BLaER1 (cell line): ENCODE measurements at regions not wholly inside any gene's neighbourhood (a gene's known extent, or its start where the extent isn't known, plus 50 kb on each side); places are given as distances from the start of the nearest gene placed in this dataset.

Experiments
- H3K27ac ChIP-seq: shearing (Covaris generic); formaldehyde crosslinking; 2 replicates; pipeline ENCODE4 v1.8.1; 2022
- H3K27me3 ChIP-seq: shearing (Covaris generic); formaldehyde crosslinking; 2 replicates; pipeline ENCODE4 v1.8.1; 2022
- H3K36me3 ChIP-seq: shearing (Covaris generic); formaldehyde crosslinking; 2 replicates; pipeline ENCODE4 v1.8.1; 2022
- H3K4me1 ChIP-seq: shearing (Covaris generic); formaldehyde crosslinking; 2 replicates; pipeline ENCODE4 v1.8.1; 2022
- H3K4me2 ChIP-seq: shearing (Covaris generic); formaldehyde crosslinking; 2 replicates; pipeline ENCODE4 v1.8.1; 2022
- H3K4me3 ChIP-seq: shearing (Covaris generic); formaldehyde crosslinking; 2 replicates; pipeline ENCODE4 v1.8.1; 2022
- H3K9ac ChIP-seq: shearing (Covaris generic); formaldehyde crosslinking; 2 replicates; pipeline ENCODE4 v1.8.1; 2022
- H3K9me3 ChIP-seq: shearing (Covaris generic); formaldehyde crosslinking; 2 replicates; pipeline ENCODE4 v1.8.1; 2022
- H4K20me1 ChIP-seq: shearing (Covaris generic); formaldehyde crosslinking; 2 replicates; pipeline ENCODE4 v1.8.1; 2022
- Cebpa-rat ChIP-seq: shearing (Covaris generic); IDR thresholded peaks from 2 replicates; pipeline ENCODE4 v1.8.1; 2022

DNA sequence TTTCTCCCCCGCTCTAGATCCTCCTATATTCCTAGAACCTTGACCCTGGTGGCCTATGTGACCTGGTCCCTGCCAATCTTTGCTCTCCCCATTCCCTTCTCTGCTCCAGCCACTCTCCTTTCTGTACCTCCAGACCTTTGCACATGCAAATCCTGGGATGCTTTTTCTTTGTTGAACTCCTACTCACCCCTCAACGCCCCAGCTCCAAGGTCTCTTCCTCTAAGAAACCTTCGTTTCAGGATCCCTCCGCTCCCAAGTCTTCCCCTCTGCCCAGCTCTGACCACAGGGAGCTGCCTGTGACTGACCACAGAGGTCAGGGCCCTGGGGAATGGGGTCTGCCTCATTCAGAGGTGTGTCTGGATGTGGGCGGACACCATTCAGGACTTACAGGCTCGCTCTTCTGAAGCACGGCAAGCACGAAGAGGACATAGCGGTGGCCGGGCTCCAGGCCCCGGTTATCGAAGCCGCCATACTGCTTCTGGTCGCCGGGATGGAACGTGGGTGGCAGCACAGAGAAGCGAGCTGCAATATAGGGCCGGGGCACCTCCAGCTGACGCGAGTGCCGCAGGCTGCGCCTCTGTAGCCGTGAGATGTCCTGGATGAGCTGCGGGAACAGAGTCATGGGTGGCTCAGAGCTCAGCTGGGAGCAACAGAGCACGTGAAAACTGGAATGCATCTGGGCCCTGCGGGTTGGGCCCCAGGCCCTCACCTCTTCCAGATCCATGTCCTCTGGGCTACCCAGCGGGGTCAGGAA lies 120.9 kb downstream of the PTPRS start:
- Histone ChIP-seq H3K9ac (no peak overlapping the region), H3K9me3 (no peaks in the 10 kb centered on the region), H4K20me1 (no peaks in the 10 kb centered on the region), H3K36me3 (peaks cover 77% of the 10 kb centered on the region), H3K4me1 (peaks cover 19% of the 10 kb centered on the region), H3K27ac (no peak overlapping the region), H3K4me3 (no peak overlapping the region), H3K4me2 (no peak overlapping the region), H3K27me3 (no peaks in the 10 kb centered on the region)
- TF ChIP-seq Cebpa-rat = no peak

DNA sequence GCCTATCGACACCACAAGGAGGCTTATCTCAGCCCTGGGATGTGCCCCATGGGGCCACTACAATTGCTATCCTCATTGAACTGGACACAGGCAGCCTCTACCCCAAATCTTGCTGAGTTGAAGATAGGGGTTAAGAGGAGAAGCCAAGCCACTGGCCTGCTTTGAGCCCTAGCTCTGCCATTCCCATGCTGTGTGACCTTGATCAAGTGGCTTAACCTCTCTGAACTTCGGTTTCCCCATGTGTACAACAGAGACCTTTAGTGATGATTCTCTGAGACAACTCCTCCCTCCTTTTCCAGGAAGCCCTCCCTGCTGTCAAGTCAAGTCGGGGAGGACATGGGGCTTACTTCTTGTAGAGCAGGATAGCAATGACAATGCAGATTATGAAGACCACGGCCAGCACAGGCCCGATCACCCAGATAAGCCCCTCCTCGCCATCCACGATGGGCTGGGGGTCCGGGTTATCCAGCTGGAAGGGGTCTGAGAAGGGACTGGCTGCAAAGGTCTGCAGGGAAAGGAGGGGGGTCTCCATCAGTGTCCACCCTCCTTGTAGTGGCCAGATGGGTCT lies 121.6 kb downstream of the PTPRS start:
- Histone ChIP-seq H4K20me1 (no peaks in the 10 kb centered on the region), H3K4me3 (no peak overlapping the region), H3K4me2 (no peak overlapping the region), H3K27me3 (no peaks in the 10 kb centered on the region), H3K36me3 (peaks cover 84% of the 10 kb centered on the region), H3K9me3 (no peaks in the 10 kb centered on the region), H3K27ac (no peak overlapping the region), H3K9ac (no peak overlapping the region), H3K4me1 (peaks cover 19% of the 10 kb centered on the region)
- no peak for TF ChIP-seq Cebpa-rat

DNA sequence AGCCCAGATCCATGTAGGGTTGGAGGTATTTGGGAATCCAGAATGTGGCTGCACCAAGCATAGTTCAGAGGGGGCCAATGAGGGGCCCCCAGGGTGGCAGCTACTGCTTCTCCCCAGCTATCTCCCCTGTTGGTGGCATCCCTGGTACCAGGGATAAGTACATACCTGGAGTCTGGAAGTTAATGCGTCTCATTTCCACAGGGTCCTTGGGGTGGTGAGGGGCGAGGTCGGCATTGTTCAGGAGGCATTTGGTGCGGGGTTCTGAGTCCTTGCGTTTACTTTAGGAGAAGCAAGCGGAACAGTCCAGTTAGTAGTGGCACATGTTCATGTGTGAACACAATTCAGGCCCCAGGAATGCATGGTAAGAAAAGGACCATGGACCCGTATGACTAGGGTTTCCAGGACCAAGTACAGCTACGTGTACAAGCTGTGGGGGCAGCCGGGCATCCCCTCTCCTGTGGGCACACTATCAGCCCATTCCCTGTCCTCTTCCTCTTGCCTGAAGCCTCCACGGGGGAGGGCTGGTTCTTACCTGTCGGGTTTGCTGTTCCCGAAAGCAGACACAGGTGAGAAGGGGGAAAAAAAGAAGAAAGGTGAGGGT lies 122.3 kb downstream of the PTPRS start:
- TF ChIP-seq Cebpa-rat = no peak
- Histone ChIP-seq H3K4me3 (no peak overlapping the region), H3K4me1 (peaks cover 19% of the 10 kb centered on the region), H3K27ac (no peak overlapping the region), H3K9ac (no peak overlapping the region), H3K27me3 (no peaks in the 10 kb centered on the region), H3K36me3 (peaks cover 91% of the 10 kb centered on the region), H3K4me2 (no peak overlapping the region), H3K9me3 (no peaks in the 10 kb centered on the region), H4K20me1 (no peaks in the 10 kb centered on the region)

DNA sequence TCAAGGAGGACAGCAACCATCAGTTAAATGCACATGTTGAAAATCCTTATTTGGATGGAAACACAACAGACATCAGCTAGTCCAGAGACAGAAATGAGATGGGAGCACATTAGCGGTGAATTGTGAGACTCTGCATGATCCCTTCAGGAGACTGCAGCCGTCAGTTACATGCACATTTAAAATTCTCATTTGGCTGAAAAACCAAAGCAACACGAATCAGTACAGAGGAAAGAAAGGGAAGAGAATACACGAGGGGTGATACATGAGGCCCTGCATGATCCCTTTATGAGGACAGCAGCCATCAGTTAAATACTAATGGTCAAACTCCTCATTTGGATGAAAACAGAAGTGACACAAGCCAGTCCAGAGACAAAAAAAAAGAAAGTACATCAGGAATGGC lies 123.4 kb downstream of the PTPRS start:
- no peaks in the 10 kb centered on the region for H4K20me1 ChIP-seq
- peaks cover 94% of the 10 kb centered on the region for H3K36me3 ChIP-seq
- no peak overlapping the region for H3K9ac ChIP-seq
- peak overlapping the region; percentile 91 for H3K4me2 ChIP-seq
- peak overlapping the region; percentile 68 for H3K27ac ChIP-seq
- no peak for TF ChIP-seq Cebpa-rat
- H3K4me1 ChIP-seq = peaks cover 19% of the 10 kb centered on the region
- H3K4me3 ChIP-seq = no peak overlapping the region
- no peaks in the 10 kb centered on the region for H3K27me3 ChIP-seq
- H3K9me3 ChIP-seq = no peaks in the 10 kb centered on the region

DNA sequence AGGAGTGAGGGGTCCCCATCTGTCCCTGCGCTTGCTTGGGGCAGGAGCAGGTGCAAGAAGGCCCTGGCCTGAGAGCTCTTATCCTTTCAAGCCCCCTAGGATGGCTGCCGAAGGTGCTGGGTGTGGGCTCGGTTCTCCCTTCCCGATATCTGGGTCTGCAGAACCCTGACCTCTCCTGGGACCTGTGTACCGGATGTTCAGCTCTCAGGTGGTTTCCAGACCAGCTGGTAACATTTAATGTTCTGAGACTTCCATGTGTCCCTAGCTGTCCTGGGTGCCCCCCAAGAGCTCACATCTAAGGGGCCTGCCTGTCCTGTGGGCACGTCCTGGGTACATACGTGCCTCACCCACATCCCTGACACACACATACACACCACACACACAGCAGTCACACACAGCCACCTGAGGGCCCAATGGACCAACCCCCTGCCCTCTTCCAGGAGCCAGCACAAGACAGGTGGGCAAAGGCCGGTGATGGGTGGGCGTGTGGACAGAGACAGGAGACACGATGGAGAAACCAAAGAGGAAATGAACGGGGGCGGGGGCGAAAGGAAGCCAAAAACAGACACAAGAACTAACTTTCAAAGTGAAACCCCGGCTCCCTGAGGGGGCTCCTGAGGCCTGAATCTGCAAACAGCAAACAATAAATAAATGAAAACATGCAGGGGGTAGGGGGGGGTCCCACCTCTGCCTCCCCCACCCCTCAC lies 124.3 kb downstream of the PTPRS start:
- Histone ChIP-seq H3K27ac (peak overlapping the region; percentile 68), H4K20me1 (no peaks in the 10 kb centered on the region), H3K4me1 (peaks cover 19% of the 10 kb centered on the region), H3K4me2 (peak overlapping the region; percentile 91), H3K4me3 (0 out of 2 replicates have a peak overlapping the region, but pooled peaks have one; percentile 23), H3K9me3 (peaks cover 5% of the 10 kb centered on the region), H3K36me3 (peaks cover 95% of the 10 kb centered on the region), H3K9ac (peak overlapping the region; percentile 68), H3K27me3 (no peaks in the 10 kb centered on the region)
- TF ChIP-seq Cebpa-rat = no peak

DNA sequence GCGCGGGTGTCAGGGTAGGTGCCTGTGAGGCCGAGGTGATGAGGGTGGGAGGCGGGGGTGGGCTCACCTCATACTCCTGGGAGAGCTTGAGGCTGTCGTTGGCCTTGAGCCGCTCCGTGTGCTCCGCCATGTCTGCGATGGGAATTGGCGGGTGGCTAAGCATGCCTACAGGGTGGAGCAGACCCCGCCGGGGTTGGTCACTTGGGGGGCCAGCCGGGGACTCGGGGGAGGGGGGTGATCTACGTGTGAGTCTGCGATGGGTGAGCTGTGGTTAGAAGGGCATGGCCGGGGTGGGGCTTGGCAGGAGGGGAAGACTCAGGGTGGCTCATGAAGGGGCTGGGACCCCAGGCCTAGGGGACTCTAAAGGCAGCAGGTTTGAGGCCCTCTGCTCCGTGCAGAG lies 125.2 kb downstream of the PTPRS start:
- H3K4me1 ChIP-seq = peaks cover 19% of the 10 kb centered on the region
- H3K27ac ChIP-seq = no peak overlapping the region; the same call in 1 of the 2 replicates
- no peaks in the 10 kb centered on the region for H3K27me3 ChIP-seq
- H3K36me3 ChIP-seq = peaks cover 95% of the 10 kb centered on the region
- no peak for TF ChIP-seq Cebpa-rat
- H3K9ac ChIP-seq = no peak overlapping the region
- H3K4me2 ChIP-seq = no peak overlapping the region
- H3K9me3 ChIP-seq = peaks cover 13% of the 10 kb centered on the region
- H4K20me1 ChIP-seq = no peaks in the 10 kb centered on the region
- no peak overlapping the region for H3K4me3 ChIP-seq

DNA sequence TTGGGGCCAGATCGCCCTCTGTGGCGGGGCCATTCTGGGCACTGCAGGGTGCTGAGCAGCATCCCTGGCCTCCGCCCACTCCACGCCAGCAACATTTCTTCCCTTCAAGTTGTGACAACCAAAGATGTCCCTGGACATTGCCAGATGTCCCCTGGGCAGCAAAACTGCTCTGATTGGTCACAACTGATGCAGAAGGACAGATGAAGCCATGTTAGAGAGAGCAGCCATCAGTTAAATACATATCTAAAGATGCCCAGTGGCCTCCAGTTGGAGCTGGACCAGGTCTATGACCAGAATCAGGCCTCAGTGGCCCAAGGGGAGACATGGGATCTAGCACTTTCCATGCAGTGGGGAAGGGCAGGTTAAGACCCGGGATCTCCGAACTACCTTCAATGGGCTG lies 125.7 kb downstream of the PTPRS start:
- Histone ChIP-seq H3K4me2 (no peak overlapping the region), H3K4me3 (no peak overlapping the region), H3K9me3 (peaks cover 19% of the 10 kb centered on the region), H3K27me3 (no peaks in the 10 kb centered on the region), H3K9ac (no peak overlapping the region), H3K27ac (no peak overlapping the region), H4K20me1 (no peaks in the 10 kb centered on the region), H3K36me3 (peaks cover 95% of the 10 kb centered on the region), H3K4me1 (peaks cover 19% of the 10 kb centered on the region)
- no peak for TF ChIP-seq Cebpa-rat

DNA sequence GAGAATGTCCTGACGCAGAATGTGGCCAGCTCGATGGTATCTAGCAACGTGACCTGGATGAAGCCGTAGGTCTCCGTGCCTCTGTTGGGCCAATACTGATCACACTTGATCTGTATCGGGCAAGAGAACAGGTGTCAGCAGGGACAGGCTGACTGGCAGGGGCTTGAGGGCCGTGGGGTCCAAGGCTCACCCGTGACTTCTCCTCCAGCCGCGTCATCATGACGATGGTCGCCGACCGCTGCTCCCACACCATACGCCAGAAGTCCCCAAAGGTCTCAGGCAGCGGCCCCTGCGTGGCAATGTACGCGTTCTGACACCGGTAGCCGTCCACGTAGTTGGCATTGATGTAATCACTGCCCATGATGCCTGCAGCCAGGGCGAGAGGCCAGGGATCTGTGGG lies 126.2 kb downstream of the PTPRS start:
- H4K20me1 ChIP-seq = no peaks in the 10 kb centered on the region
- peaks cover 19% of the 10 kb centered on the region for H3K4me1 ChIP-seq
- no peak overlapping the region for H3K4me2 ChIP-seq
- no peak overlapping the region for H3K27ac ChIP-seq
- H3K9me3 ChIP-seq = peaks cover 20% of the 10 kb centered on the region
- TF ChIP-seq Cebpa-rat = no peak
- no peak overlapping the region for H3K4me3 ChIP-seq
- peaks cover 95% of the 10 kb centered on the region for H3K36me3 ChIP-seq
- no peak overlapping the region for H3K9ac ChIP-seq
- H3K27me3 ChIP-seq = no peaks in the 10 kb centered on the region

DNA sequence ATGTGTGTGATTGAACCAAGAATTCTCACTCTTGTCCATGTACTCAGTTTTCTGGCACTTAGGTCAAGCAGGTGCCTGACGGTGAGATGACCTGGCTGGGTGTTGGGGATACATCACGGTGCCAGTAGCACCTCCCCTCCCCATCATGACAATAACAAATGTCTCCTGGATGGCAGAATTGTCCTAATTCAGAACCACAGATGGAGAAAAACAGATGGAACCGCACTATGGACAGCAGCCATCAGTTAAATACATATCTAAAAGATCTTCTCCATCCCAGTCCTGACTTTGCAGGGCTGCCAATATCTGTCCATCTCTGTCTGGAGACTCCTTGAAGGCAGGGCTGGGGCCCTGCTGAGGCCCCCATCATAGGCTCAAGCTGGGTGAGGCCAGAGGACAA lies 126.9 kb downstream of the PTPRS start:
- Histone ChIP-seq H3K36me3 (peaks cover 95% of the 10 kb centered on the region), H3K27me3 (no peaks in the 10 kb centered on the region), H3K9ac (no peak overlapping the region), H3K27ac (no peak overlapping the region), H4K20me1 (no peaks in the 10 kb centered on the region), H3K4me2 (no peak overlapping the region), H3K4me1 (peaks cover 19% of the 10 kb centered on the region), H3K4me3 (no peak overlapping the region), H3K9me3 (peaks cover 20% of the 10 kb centered on the region)
- no peak for TF ChIP-seq Cebpa-rat

DNA sequence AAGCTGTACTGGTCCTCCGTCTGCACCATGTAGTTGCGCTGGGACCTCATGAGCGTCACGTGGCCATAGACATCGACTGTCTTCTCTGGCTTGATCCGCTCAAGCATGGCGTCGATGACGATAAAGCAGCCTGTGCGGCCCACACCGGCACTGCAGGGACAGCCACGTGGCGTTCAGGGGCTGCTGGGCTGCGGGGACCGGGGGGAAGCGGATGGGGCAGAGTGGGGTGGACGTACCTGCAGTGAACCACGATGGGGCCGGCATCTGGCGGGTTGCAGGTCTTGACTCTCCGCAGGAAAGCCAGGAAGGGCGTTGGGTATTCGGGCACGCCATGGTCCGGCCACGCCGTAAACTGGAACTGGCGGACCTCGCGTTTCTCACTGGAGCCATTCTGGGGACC lies 128.5 kb downstream of the PTPRS start:
- H3K27me3 ChIP-seq = no peaks in the 10 kb centered on the region

More for the DNA sequence above, 128.5 kb downstream of the PTPRS start:
- no peak for TF ChIP-seq Cebpa-rat
- no peak overlapping the region for H3K4me3 ChIP-seq
- peaks cover 15% of the 10 kb centered on the region for H3K4me1 ChIP-seq
- H3K9me3 ChIP-seq = peaks cover 20% of the 10 kb centered on the region
- H3K27ac ChIP-seq = no peak overlapping the region
- peaks cover 95% of the 10 kb centered on the region for H3K36me3 ChIP-seq
- H3K9ac ChIP-seq = no peak overlapping the region
- no peaks in the 10 kb centered on the region for H4K20me1 ChIP-seq
- no peak overlapping the region for H3K4me2 ChIP-seq
